ENCODE measurements at regions not wholly inside any gene's neighbourhood (a gene's known extent, or its start where the extent isn't known, plus 50 kb on each side); places are given as distances from the start of the nearest gene placed in this dataset.

GRCh38 chr10:123409426-123409825, 255.2 kb downstream of the BUB3 start:
- H3K9me3 Mint-ChIP-seq (ENCODE audit: low read depth): peaks cover 10% of the 10 kb centered on the region
- no peak for DNase-seq (ENCODE audit: low spot score, unreplicated experiment)
- H3K36me3 Mint-ChIP-seq (ENCODE audit: insufficient read depth): no peaks in the 10 kb centered on the region
- H3K4me1 Mint-ChIP-seq (ENCODE audit: low read depth): no peaks in the 10 kb centered on the region
- no peak overlapping the region for H3K27ac Mint-ChIP-seq
- no peak for TF ChIP-seq CTCF (IDR thresholded peaks at IDR 0.05; ENCODE audit: unreplicated experiment)
- H3K27me3 Mint-ChIP-seq: peaks cover 5% of the 10 kb centered on the region
- no peak overlapping the region for H3K4me3 Mint-ChIP-seq (ENCODE audit: low read depth)

DNA sequence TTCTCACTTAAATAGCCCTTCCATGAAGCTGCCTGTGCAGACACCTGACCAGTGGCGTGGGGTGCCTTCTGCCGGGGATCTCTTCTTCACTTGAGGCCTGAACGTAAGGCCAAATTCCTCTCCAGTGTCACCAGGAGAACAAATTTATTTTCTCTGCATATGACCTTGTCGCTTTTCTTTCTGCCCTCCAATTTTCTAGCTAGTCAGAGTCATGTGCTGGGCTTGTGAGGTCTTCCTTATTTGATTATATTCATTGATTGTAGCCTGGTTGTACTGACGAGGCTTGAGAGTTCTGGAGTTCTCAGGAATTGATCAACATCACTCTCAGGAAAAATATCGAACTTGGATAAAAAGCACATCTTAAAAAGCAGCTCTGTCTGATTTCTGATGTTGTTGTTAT, 255.7 kb downstream of the BUB3 start:
- TF ChIP-seq CTCF (IDR thresholded peaks at IDR 0.05; ENCODE audit: unreplicated experiment): no peak
- DNase-seq (ENCODE audit: low spot score, unreplicated experiment): no peak
- Mint-ChIP-seq H3K27me3 (peaks cover 5% of the 10 kb centered on the region), H3K4me1 (ENCODE audit: low read depth) (no peaks in the 10 kb centered on the region), H3K36me3 (ENCODE audit: insufficient read depth) (no peaks in the 10 kb centered on the region), H3K27ac (no peak overlapping the region), H3K4me3 (ENCODE audit: low read depth) (no peak overlapping the region), H3K9me3 (ENCODE audit: low read depth) (peaks cover 7% of the 10 kb centered on the region)

DNA sequence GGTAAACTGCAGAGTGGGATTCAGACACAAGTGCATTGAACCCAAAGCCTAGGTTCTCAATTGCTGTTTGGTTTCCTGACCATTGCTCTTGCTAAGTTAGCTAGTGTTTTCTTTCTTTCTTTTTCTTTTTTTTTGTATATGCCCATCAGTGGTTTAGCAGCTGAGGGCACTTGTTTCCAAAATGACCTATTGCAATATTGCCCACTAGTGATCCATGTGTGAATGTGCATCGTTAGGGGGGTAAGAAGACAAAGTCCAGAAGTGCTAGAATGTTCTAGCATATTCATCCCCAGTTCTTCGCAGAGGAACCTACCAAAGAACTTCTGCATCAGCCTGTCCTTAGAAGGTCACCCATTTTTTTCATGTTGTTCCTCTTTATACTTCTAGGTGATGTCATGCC, 252.8 kb upstream of the GPR26 start:
- no peaks in the 10 kb centered on the region for H3K9me3 Mint-ChIP-seq (ENCODE audit: low read depth)
- H3K36me3 Mint-ChIP-seq (ENCODE audit: insufficient read depth): no peaks in the 10 kb centered on the region
- DNase-seq (ENCODE audit: low spot score, unreplicated experiment): no peak
- H3K27ac Mint-ChIP-seq: no peak overlapping the region
- no peak overlapping the region for H3K4me3 Mint-ChIP-seq (ENCODE audit: low read depth)
- peaks cover 5% of the 10 kb centered on the region for H3K27me3 Mint-ChIP-seq
- peaks cover 2% of the 10 kb centered on the region for H3K4me1 Mint-ChIP-seq (ENCODE audit: low read depth)
- no peak for TF ChIP-seq CTCF (IDR thresholded peaks at IDR 0.05; ENCODE audit: unreplicated experiment)

GRCh38 chr10:123415523-123415922, 250.6 kb upstream of the GPR26 start:
- Mint-ChIP-seq H3K4me3 (ENCODE audit: low read depth) (no peak overlapping the region), H3K9me3 (ENCODE audit: low read depth) (no peaks in the 10 kb centered on the region), H3K36me3 (ENCODE audit: insufficient read depth) (no peaks in the 10 kb centered on the region), H3K27ac (no peak overlapping the region), H3K27me3 (peaks cover 3% of the 10 kb centered on the region), H3K4me1 (ENCODE audit: low read depth) (peaks cover 2% of the 10 kb centered on the region)
- no peak for TF ChIP-seq CTCF (IDR thresholded peaks at IDR 0.05; ENCODE audit: unreplicated experiment)
- DNase-seq (ENCODE audit: low spot score, unreplicated experiment): no peak

DNA sequence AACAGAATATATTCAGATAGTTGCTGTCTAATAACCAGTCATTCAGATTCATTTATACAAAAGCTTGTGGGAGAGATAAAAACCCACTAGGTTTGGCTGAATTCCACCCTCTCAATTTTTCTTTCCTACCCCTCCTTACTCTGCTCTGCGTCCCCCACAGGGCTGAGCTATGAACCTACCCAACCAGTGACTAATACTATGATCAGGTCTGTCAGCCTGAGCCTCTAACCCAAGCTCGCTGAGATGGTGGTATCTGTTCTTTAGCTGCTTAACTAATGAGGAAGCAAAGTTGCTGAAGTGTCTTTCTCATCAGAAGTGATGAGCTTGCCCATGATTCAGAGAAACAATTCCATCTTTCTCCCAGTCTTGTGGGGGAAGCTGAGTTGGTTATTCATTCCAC, 248.7 kb upstream of the GPR26 start:
- no peaks in the 10 kb centered on the region for H3K9me3 Mint-ChIP-seq (ENCODE audit: low read depth)
- H3K36me3 Mint-ChIP-seq (ENCODE audit: insufficient read depth): no peaks in the 10 kb centered on the region
- no peaks in the 10 kb centered on the region for H3K27me3 Mint-ChIP-seq
- no peak for DNase-seq (ENCODE audit: low spot score, unreplicated experiment)
- H3K4me1 Mint-ChIP-seq (ENCODE audit: low read depth): peaks cover 2% of the 10 kb centered on the region
- no peak overlapping the region for H3K4me3 Mint-ChIP-seq (ENCODE audit: low read depth)
- H3K27ac Mint-ChIP-seq: no peak overlapping the region
- TF ChIP-seq CTCF (IDR thresholded peaks at IDR 0.05; ENCODE audit: unreplicated experiment): no peak

Data from progenitor cell of endocrine pancreas (in vitro differentiated cells).